Sigmoid colon (tissue), 6 donors: ENCODE measurements at regions not wholly inside any gene's neighbourhood (a gene's known extent, or its start where the extent isn't known, plus 50 kb on each side); places are given as distances from the start of the nearest gene placed in this dataset.
"Not testable (repeated sequence)": the region's sequence is repeated elsewhere in the genome, so short reads cannot be mapped to it uniquely, and the experiment has no call there.

Experiments
- DNase-seq: peaks from one replicate; pipeline ENCODE4 v3.0.0-alpha.2; 2019
- H3K27ac ChIP-seq, 4 donors: fragments of 200-600 bp; sonication (generic); one replicate each; pipeline ENCODE4 v1.5.1; 2016 to 2019; ENCODE audit warnings: mild to moderate bottlenecking in 1 of 4
- H3K27me3 ChIP-seq, 3 donors: fragments of 200-600 bp; sonication (generic); one replicate each; pipeline ENCODE4 v1.5.1; 2019; ENCODE audit warnings: mild to moderate bottlenecking in 1 of 3
- H3K36me3 ChIP-seq, 4 donors: fragments of 200-600 bp; sonication (generic); one replicate each; pipeline ENCODE4 v1.5.1; 2016 to 2019
- H3K4me1 ChIP-seq, 4 donors: fragments of 200-600 bp; sonication (generic); one replicate each; pipeline ENCODE4 v1.5.1; 2017 to 2019
- H3K4me3 ChIP-seq, 4 donors: fragments of 200-600 bp; sonication (generic); one replicate each; pipeline ENCODE4 v1.5.1; 2017 to 2019; ENCODE audit warnings: mild to moderate bottlenecking in 2 of 4, moderate library complexity in 1 of 4
- H3K9me3 ChIP-seq, 4 donors: fragments of 200-600 bp in 3 of 4; sonication (generic) in 3 of 4; one replicate each; pipeline versions ENCODE4 v1.5.1 to v1.6.1; 2013 to 2019
- CTCF ChIP-seq, 4 experiments: fragments of 450-650 bp in 3 of 4; fragments of 200-600 bp in 1 of 4; IDR thresholded peaks; one replicate each; pipeline ENCODE4 v1.5.1; 2016 to 2019; ENCODE audit warnings: antibody characterized with exemption in 4 of 4, mild to moderate bottlenecking in 3 of 4, moderate library complexity in 2 of 4
- EP300 ChIP-seq, 4 donors: sonication (generic); formaldehyde crosslinking; IDR thresholded peaks; one replicate each; pipeline ENCODE4 v1.6.1; 2017; ENCODE audit warnings: antibody characterized with exemption in 4 of 4
- POLR2A ChIP-seq, 2 donors: fragments of 450-650 bp; IDR thresholded peaks; one replicate each; pipeline ENCODE4 v1.6.1; 2016; ENCODE audit warnings: antibody characterized with exemption in 2 of 2, mild to moderate bottlenecking in 2 of 2, moderate library complexity in 2 of 2
- POLR2AphosphoS5 ChIP-seq, 4 donors: sonication (generic); formaldehyde crosslinking; IDR thresholded peaks; one replicate each; pipeline ENCODE4 v1.6.1; 2017; ENCODE audit warnings: antibody characterized with exemption in 4 of 4
- WGBS, 2 donors: extraction: QIAGEN DNeasy Blood & Tissue Kit; methylation state at CpG; one replicate each; pipeline ENCODE4 v1.1.7; 2013; 5-methylcytosine and 5-hydroxymethylcytosine counted together
- intact Hi-C: fragments of 100-400 bp; cut with DNase I; formaldehyde crosslinking; loops from one replicate; pipeline ENCODE4 v1.15.1; 2023
- donor health status: healthy with polysubstance abuse.
- donor health status: healthy.

- intact Hi-C loops: no loop called here
- H3K36me3 ChIP-seq: no peaks in the 10 kb centered on the region
- no peak overlapping the region for H3K27ac ChIP-seq
- H3K4me1 ChIP-seq: peaks cover 0 to 2% (median 0%) of the 10 kb centered on the region in 4 donors
- H3K4me3 ChIP-seq: no peak overlapping the region
- TF ChIP-seq POLR2A (IDR thresholded peaks at IDR 0.05) (no peak), CTCF (IDR thresholded peaks at IDR 0.05) (no peak), EP300 (IDR thresholded peaks at IDR 0.05) (no peak), POLR2AphosphoS5 (IDR thresholded peaks at IDR 0.05) (no peak)
- H3K27me3 ChIP-seq: no peaks in the 10 kb centered on the region
- no peak for DNase-seq
- WGBS, 2 donors: 73 to 78% methylated on average over 17 of the region's 17 CpGs
- H3K9me3 ChIP-seq: no peaks in the 10 kb centered on the region
These were observed 541.9 kb downstream of the TMX3 start for GRCh38 chr18:68172842-68173549.

GRCh38 chr18:68164909-68165308, 550.0 kb downstream of the TMX3 start:
- Histone ChIP-seq H3K36me3 (no peaks in the 10 kb centered on the region), H3K27ac (no peak overlapping the region), H3K27me3 (no peaks in the 10 kb centered on the region), H3K4me3 (no peak overlapping the region), H3K4me1 (no peaks in the 10 kb centered on the region), H3K9me3 (no peaks in the 10 kb centered on the region)
- 55 to 71% methylated on average over 4 of the region's 4 CpGs for WGBS, 2 donors
- intact Hi-C loops: no loop called here
- no peak for DNase-seq
- TF ChIP-seq CTCF (IDR thresholded peaks at IDR 0.05): no peak
- TF ChIP-seq POLR2AphosphoS5 (IDR thresholded peaks at IDR 0.05): no peak

GRCh38 chr18:68153821-68154220, 561.1 kb downstream of the TMX3 start:
- H3K27ac ChIP-seq, H3K36me3 ChIP-seq, intact Hi-C loops, H3K4me1 ChIP-seq, H3K9me3 ChIP-seq, H3K4me3 ChIP-seq, H3K27me3 ChIP-seq, DNase-seq: not testable (repeated sequence)
- 66 to 84% methylated on average over 5 of the region's 5 CpGs for WGBS, 2 donors

GRCh38 chr18:68152770-68153169, 562.1 kb downstream of the TMX3 start:
- H3K4me3 ChIP-seq: no peak overlapping the region
- H3K9me3 ChIP-seq: no peaks in the 10 kb centered on the region
- H3K36me3 ChIP-seq: no peaks in the 10 kb centered on the region
- TF ChIP-seq CTCF (IDR thresholded peaks at IDR 0.05): no peak
- no peak for TF ChIP-seq EP300 (IDR thresholded peaks at IDR 0.05)
- no peak for TF ChIP-seq POLR2A (IDR thresholded peaks at IDR 0.05)
- TF ChIP-seq POLR2AphosphoS5 (IDR thresholded peaks at IDR 0.05): no peak
- WGBS, 2 donors: 55 to 81% methylated on average over 7 of the region's 7 CpGs
- no peak for DNase-seq
- no peaks in the 10 kb centered on the region for H3K27me3 ChIP-seq
- intact Hi-C loops: no loop called here
- H3K4me1 ChIP-seq: no peaks in the 10 kb centered on the region
- H3K27ac ChIP-seq: no peak overlapping the region

GRCh38 chr18:68150961-68151360, 563.9 kb downstream of the TMX3 start:
- intact Hi-C loops: no loop called here
- Histone ChIP-seq H3K4me1 (no peaks in the 10 kb centered on the region), H3K36me3 (no peaks in the 10 kb centered on the region), H3K4me3 (no peak overlapping the region), H3K27me3 (no peaks in the 10 kb centered on the region), H3K9me3 (no peaks in the 10 kb centered on the region), H3K27ac (no peak overlapping the region)
- WGBS, 2 donors: 36 to 70% methylated on average over 2 of the region's 2 CpGs
- no peak for DNase-seq
- no peak for TF ChIP-seq CTCF (IDR thresholded peaks at IDR 0.05)
- TF ChIP-seq POLR2AphosphoS5 (IDR thresholded peaks at IDR 0.05): no peak
- no peak for TF ChIP-seq POLR2A (IDR thresholded peaks at IDR 0.05)
- no peak for TF ChIP-seq EP300 (IDR thresholded peaks at IDR 0.05)
